ENCODE measurements at regions not wholly inside any gene's neighbourhood (a gene's known extent, or its start where the extent isn't known, plus 50 kb on each side); places are given as distances from the start of the nearest gene placed in this dataset.
A peak's percentile ranks its signal among the peaks of the same experiment; 100 is the strongest.

DNA sequence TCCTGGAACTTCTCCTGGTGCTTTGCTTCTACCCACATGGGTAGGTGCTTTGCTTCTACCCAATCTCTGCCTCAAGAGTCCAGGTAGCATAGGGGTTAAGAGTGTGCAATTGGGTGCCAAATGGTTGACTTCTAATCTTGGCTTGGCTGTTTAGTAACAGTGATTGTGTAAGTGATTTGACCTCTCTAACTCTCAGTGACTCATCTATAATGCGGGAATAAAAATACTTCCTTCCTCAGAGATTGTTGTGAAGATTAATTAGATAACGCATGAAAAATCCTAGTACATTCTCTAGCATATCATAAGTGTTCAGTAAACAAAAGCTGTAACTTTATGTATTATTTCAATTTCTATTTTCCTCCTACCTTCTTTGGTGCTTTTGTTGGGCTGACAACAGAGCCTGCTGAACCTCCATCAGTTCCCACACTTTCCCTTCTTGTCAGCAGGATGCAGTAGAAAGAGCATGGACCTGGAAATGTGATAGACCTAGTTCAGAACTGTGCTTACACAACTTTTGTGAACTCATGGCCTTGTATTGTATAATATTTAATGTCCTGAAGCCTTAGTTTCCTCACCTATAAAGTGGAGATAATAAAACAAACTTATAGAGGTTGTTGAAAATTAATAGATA is 72.9 kb upstream of the SMIM36 start:
- no peak for ATAC-seq

DNA sequence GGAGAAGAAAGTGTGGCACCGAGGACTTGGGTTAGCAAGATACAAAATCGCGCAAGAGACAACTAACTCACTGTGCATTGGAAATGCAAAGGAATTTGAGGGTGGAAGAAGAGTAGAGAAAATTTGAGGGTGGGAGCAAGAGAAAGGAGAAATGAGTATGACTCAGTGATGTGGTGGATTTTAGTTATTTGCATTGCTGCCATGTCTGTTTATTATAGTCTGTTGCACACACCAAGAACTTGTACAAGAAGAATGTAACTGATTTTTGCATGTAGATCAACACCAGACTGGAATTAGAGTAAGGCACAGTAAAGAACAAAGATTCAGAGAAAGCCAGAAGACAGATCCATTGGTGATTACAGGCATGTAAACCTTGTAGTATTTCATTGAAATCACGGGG is 71.6 kb upstream of the SMIM36 start:
- no peak for ATAC-seq
- TF ChIP-seq ZFP3 (CRISPR knock-in tag; IDR thresholded peaks at IDR 0.05) = no peak
- TF ChIP-seq BACH2 (CRISPR knock-in tag; IDR thresholded peaks at IDR 0.05; ENCODE audit: borderline replicate concordance) = no peak
- TF ChIP-seq ESRRG (CRISPR knock-in tag; IDR thresholded peaks at IDR 0.05) = no peak
- TF ChIP-seq RARB (CRISPR knock-in tag; IDR thresholded peaks at IDR 0.05) = no peak
- TF ChIP-seq OSR1 (CRISPR knock-in tag; IDR thresholded peaks at IDR 0.05) = no peak
- TF ChIP-seq ZNF70 (CRISPR knock-in tag; IDR thresholded peaks at IDR 0.05) = no peak
- TF ChIP-seq, protein P1, sequence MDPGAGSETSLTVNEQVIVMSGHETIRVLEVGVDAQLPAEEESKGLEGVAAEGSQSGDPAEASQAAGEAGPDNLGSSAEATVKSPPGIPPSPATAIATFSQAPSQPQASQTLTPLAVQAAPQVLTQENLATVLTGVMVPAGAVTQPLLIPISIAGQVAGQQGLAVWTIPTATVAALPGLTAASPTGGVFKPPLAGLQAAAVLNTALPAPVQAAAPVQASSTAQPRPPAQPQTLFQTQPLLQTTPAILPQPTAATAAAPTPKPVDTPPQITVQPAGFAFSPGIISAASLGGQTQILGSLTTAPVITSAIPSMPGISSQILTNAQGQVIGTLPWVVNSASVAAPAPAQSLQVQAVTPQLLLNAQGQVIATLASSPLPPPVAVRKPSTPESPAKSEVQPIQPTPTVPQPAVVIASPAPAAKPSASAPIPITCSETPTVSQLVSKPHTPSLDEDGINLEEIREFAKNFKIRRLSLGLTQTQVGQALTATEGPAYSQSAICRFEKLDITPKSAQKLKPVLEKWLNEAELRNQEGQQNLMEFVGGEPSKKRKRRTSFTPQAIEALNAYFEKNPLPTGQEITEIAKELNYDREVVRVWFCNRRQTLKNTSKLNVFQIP (CRISPR knock-in tag; IDR thresholded peaks at IDR 0.05; ENCODE audit: borderline replicate concordance, low read depth) = no peak

More for the DNA sequence above, 72.9 kb upstream of the SMIM36 start:
- TF ChIP-seq GLIS3 (CRISPR knock-in tag; IDR thresholded peaks at IDR 0.05) (no peak), BACH2 (CRISPR knock-in tag; IDR thresholded peaks at IDR 0.05; ENCODE audit: borderline replicate concordance) (no peak), ZNF565 (CRISPR knock-in tag; conservative IDR thresholded peaks at IDR 0.05; ENCODE audit: low read depth) (no peak), ISL1 (CRISPR knock-in tag; IDR thresholded peaks at IDR 0.05) (peak; percentile 68), ZFP30 (CRISPR knock-in tag; IDR thresholded peaks at IDR 0.05) (no peak)
- TF ChIP-seq, protein P2, sequence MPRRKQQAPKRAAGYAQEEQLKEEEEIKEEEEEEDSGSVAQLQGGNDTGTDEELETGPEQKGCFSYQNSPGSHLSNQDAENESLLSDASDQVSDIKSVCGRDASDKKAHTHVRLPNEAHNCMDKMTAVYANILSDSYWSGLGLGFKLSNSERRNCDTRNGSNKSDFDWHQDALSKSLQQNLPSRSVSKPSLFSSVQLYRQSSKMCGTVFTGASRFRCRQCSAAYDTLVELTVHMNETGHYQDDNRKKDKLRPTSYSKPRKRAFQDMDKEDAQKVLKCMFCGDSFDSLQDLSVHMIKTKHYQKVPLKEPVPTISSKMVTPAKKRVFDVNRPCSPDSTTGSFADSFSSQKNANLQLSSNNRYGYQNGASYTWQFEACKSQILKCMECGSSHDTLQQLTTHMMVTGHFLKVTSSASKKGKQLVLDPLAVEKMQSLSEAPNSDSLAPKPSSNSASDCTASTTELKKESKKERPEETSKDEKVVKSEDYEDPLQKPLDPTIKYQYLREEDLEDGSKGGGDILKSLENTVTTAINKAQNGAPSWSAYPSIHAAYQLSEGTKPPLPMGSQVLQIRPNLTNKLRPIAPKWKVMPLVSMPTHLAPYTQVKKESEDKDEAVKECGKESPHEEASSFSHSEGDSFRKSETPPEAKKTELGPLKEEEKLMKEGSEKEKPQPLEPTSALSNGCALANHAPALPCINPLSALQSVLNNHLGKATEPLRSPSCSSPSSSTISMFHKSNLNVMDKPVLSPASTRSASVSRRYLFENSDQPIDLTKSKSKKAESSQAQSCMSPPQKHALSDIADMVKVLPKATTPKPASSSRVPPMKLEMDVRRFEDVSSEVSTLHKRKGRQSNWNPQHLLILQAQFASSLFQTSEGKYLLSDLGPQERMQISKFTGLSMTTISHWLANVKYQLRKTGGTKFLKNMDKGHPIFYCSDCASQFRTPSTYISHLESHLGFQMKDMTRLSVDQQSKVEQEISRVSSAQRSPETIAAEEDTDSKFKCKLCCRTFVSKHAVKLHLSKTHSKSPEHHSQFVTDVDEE (CRISPR knock-in tag; IDR thresholded peaks at IDR 0.05) = no peak

DNA sequence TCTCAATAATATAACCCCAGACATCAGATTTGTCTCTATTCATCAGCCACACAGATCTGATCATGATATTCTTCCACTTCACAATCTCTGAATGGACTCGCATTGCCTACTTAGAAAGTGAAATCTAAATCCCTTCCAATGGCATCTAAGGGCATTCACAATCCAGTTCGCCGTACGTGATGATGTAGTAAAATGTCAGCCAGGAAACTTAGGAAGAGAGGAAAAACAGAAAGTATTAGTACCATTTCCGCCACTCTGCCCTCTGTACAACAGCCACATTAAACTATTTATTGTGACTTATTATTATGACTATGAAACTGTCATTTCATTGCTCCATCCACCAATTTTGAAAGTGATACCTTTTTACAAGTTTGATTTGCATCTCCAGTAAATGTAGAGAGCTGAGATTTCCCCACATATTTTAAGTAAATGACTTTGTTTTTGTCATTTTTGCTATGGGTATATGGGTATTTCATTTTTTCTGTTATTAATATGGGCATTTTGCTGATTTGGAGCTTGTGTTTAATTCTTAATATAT is 69.4 kb upstream of the SMIM36 start:
- TF ChIP-seq ZFP3 (CRISPR knock-in tag; IDR thresholded peaks at IDR 0.05) (no peak), ZNF8 (CRISPR knock-in tag; IDR thresholded peaks at IDR 0.05) (no peak), RARB (CRISPR knock-in tag; IDR thresholded peaks at IDR 0.05) (no peak)
- ATAC-seq = no peak

DNA sequence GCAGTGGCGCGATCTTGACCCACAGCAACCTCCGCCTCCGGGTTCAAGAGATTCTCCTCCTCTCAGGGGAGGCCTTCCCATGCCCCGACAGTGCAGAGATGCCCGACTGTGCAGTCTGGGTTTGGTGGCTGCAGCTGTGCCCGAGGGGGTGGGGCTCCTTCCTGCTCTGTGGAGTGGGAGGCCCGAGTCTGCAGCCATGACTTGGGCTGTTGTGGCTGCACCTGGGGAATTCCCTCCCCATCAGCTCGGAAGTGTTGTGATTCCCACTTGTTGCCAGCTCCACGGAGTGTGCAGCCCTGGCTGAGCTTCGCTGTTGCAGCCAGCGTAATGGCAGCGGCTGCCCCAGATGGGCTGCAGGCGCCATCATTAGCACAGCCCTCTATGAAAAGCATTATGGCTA is 66.4 kb upstream of the SMIM36 start:
- ATAC-seq = no peak
- TF ChIP-seq ZC3H10 (CRISPR knock-in tag; IDR thresholded peaks at IDR 0.05) = no peak
- no peak for TF ChIP-seq ZFP3 (CRISPR knock-in tag; IDR thresholded peaks at IDR 0.05)
- TF ChIP-seq, protein P3, sequence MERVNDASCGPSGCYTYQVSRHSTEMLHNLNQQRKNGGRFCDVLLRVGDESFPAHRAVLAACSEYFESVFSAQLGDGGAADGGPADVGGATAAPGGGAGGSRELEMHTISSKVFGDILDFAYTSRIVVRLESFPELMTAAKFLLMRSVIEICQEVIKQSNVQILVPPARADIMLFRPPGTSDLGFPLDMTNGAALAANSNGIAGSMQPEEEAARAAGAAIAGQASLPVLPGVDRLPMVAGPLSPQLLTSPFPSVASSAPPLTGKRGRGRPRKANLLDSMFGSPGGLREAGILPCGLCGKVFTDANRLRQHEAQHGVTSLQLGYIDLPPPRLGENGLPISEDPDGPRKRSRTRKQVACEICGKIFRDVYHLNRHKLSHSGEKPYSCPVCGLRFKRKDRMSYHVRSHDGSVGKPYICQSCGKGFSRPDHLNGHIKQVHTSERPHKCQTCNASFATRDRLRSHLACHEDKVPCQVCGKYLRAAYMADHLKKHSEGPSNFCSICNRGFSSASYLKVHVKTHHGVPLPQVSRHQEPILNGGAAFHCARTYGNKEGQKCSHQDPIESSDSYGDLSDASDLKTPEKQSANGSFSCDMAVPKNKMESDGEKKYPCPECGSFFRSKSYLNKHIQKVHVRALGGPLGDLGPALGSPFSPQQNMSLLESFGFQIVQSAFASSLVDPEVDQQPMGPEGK (CRISPR knock-in tag; IDR thresholded peaks at IDR 0.05; ENCODE audit: borderline replicate concordance) = no peak
- no peak for TF ChIP-seq RARB (CRISPR knock-in tag; IDR thresholded peaks at IDR 0.05)
- no peak for TF ChIP-seq OSR1 (CRISPR knock-in tag; IDR thresholded peaks at IDR 0.05)
- no peak for TF ChIP-seq SNAI2 (CRISPR knock-in tag; IDR thresholded peaks at IDR 0.05)

DNA sequence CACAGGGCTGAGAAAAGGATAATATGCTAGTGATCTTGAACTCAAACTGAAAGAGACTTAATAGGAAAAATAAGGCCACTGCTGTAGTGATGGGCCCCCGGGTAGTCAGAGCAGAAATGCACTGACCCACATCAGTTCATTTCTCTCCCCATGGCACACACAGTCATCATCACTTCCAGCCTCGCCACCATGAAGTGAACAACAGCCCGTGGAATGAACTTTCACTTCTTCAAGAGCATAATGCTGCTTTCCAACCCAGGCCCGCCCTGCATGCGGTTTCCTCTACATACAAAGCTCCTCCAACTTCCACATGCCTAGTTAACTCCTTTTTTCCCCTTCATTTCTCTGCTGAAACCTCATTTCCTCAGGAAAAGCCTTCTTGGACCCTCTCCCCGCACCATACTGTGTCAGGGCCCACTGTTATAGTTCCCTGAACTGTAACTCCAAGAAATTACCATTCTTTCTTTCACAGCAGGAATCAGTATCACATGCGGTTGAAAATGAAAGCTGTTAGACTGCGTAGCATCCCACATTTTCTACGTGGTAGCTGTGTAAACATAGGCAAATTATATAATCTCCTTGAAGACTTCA is 65.8 kb upstream of the SMIM36 start:
- peak; percentile 40 for ATAC-seq
- TF ChIP-seq GLIS3 (CRISPR knock-in tag; IDR thresholded peaks at IDR 0.05) (no peak), OSR1 (CRISPR knock-in tag; IDR thresholded peaks at IDR 0.05) (no peak), CSDC2 (CRISPR knock-in tag; IDR thresholded peaks at IDR 0.05) (no peak), SNAI2 (CRISPR knock-in tag; IDR thresholded peaks at IDR 0.05) (no peak), ZFP3 (CRISPR knock-in tag; IDR thresholded peaks at IDR 0.05) (no peak), ARNTL (CRISPR knock-in tag; IDR thresholded peaks at IDR 0.05; ENCODE audit: borderline replicate concordance, low read depth) (no peak), BACH2 (CRISPR knock-in tag; IDR thresholded peaks at IDR 0.05; ENCODE audit: borderline replicate concordance) (no peak), ZFP30 (CRISPR knock-in tag; IDR thresholded peaks at IDR 0.05) (no peak), ZNF70 (CRISPR knock-in tag; IDR thresholded peaks at IDR 0.05) (no peak), ESRRG (CRISPR knock-in tag; IDR thresholded peaks at IDR 0.05) (no peak)
- TF ChIP-seq, protein P4, sequence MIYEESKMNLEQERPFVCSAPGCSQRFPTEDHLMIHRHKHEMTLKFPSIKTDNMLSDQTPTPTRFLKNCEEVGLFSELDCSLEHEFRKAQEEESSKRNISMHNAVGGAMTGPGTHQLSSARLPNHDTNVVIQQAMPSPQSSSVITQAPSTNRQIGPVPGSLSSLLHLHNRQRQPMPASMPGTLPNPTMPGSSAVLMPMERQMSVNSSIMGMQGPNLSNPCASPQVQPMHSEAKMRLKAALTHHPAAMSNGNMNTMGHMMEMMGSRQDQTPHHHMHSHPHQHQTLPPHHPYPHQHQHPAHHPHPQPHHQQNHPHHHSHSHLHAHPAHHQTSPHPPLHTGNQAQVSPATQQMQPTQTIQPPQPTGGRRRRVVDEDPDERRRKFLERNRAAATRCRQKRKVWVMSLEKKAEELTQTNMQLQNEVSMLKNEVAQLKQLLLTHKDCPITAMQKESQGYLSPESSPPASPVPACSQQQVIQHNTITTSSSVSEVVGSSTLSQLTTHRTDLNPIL (CRISPR knock-in tag; IDR thresholded peaks at IDR 0.05; ENCODE audit: low read depth) = no peak
- TF ChIP-seq, protein P3 (CRISPR knock-in tag; IDR thresholded peaks at IDR 0.05; ENCODE audit: borderline replicate concordance) = no peak
- TF ChIP-seq, protein P5, sequence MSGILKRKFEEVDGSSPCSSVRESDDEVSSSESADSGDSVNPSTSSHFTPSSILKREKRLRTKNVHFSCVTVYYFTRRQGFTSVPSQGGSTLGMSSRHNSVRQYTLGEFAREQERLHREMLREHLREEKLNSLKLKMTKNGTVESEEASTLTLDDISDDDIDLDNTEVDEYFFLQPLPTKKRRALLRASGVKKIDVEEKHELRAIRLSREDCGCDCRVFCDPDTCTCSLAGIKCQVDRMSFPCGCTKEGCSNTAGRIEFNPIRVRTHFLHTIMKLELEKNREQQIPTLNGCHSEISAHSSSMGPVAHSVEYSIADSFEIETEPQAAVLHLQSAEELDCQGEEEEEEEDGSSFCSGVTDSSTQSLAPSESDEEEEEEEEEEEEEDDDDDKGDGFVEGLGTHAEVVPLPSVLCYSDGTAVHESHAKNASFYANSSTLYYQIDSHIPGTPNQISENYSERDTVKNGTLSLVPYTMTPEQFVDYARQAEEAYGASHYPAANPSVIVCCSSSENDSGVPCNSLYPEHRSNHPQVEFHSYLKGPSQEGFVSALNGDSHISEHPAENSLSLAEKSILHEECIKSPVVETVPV (CRISPR knock-in tag; IDR thresholded peaks at IDR 0.05) = no peak

All from SK-N-SH treated with all-trans-retinoic acid at 6 μM for 48 hours (cell line).